BJ (cell line): ENCODE measurements at regions not wholly inside any gene's neighbourhood (a gene's known extent, or its start where the extent isn't known, plus 50 kb on each side); places are given as distances from the start of the nearest gene placed in this dataset.

Source experiments
- CTCF ChIA-PET: fragments of 350-600 bp; formaldehyde crosslinking; extraction: SDS; loops from one replicate; lab custom pipeline; 2021; ENCODE audit warnings: antibody characterized with exemption, inconsistent platforms; lab: Yijun Ruan, JAX
- POLR2A ChIA-PET: fragments of 300-600 bp; sonication (Branson Sonifier 250); formaldehyde crosslinking; extraction: SDS; loops from one replicate; lab custom pipeline; 2021; ENCODE audit warnings: antibody characterized with exemption; lab: Charles Lee
- DNase-seq: peaks from one replicate; pipeline ENCODE4 v3.0.0-alpha.2; 2011; ENCODE audit warnings: low read depth
- H3K27me3 ChIP-seq: 2 replicates; pipeline ENCODE4 v1.6.0; 2011; ENCODE audit warnings: low read length; ENCODE audit not compliant: control insufficient read depth, insufficient read depth
- H3K36me3 ChIP-seq: 2 replicates; pipeline ENCODE4 v1.5.1; 2011; ENCODE audit warnings: low read length; ENCODE audit not compliant: control insufficient read depth, insufficient read depth
- H3K4me3 ChIP-seq: 2 replicates; pipeline ENCODE4 v1.5.1; 2011; ENCODE audit warnings: low read depth, mild to moderate bottlenecking, control low read depth, low read length
- TF ChIP-seq, protein P1 (sequence below): IDR thresholded peaks from 2 replicates; pipeline ENCODE4 v1.5.1; 2011; ENCODE audit warnings: low read depth, mild to moderate bottlenecking, control low read depth, inconsistent platforms, low read length, moderate library complexity; ENCODE audit not compliant: insufficient read depth

DNA sequence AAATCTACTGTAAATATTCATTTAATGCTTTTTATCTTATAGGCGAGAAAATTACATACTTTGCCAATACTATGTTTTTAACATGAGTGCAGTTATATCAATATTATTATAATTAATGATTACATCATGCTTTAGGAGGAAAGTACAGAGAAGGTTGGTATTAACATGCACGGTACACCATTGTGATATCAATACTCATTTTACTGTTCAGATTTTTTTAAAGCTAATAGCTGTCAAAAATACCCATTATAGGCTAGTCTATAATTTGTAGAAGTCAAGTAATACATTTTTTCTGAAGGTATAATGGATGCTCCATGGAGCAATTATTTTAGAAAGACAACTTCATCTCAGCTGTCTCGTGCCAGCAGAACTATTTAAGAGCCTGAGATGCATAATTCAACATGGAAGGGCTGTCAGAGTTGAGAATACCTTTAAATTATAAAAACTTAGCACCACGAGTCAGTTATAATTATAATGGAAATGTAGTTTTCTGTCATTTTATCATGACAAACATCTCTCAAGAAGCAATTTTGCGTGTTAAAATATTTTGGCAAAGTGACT is 1641.7 kb upstream of the ACVR2A start:
- TF ChIP-seq, protein P1, sequence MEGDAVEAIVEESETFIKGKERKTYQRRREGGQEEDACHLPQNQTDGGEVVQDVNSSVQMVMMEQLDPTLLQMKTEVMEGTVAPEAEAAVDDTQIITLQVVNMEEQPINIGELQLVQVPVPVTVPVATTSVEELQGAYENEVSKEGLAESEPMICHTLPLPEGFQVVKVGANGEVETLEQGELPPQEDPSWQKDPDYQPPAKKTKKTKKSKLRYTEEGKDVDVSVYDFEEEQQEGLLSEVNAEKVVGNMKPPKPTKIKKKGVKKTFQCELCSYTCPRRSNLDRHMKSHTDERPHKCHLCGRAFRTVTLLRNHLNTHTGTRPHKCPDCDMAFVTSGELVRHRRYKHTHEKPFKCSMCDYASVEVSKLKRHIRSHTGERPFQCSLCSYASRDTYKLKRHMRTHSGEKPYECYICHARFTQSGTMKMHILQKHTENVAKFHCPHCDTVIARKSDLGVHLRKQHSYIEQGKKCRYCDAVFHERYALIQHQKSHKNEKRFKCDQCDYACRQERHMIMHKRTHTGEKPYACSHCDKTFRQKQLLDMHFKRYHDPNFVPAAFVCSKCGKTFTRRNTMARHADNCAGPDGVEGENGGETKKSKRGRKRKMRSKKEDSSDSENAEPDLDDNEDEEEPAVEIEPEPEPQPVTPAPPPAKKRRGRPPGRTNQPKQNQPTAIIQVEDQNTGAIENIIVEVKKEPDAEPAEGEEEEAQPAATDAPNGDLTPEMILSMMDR, result no peak
- Histone ChIP-seq H3K36me3 (no peaks in the 10 kb centered on the region), H3K27me3 (no peaks in the 10 kb centered on the region), H3K4me3 (no peak overlapping the region)
- POLR2A ChIA-PET, result no interaction called here
- CTCF ChIA-PET, result no interaction called here
- no peak for DNase-seq

DNA sequence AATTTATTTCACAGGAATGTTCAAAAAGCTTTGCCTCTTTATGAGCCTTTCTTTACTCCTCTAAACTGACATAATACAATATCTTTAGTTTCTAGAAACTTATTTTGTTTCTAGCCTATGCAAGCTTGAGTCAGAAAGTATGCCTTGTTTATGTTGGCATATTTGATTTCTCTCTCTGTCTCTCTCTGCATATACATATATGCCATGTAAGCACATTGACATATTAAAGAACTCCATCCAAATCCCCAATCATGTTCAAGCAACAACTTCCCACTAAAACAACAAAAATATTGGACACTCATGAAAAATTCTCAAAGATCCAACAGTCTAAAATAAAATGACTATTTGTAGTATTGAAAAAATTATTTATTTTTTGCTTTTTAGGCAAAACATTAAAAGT is 1651.2 kb upstream of the ACVR2A start:
- no peaks in the 10 kb centered on the region for H3K27me3 ChIP-seq
- TF ChIP-seq, protein P1, result no peak
- CTCF ChIA-PET, result no interaction called here
- DNase-seq, result no peak
- H3K36me3 ChIP-seq, result no peaks in the 10 kb centered on the region
- POLR2A ChIA-PET, result no interaction called here
- no peak overlapping the region for H3K4me3 ChIP-seq

DNA sequence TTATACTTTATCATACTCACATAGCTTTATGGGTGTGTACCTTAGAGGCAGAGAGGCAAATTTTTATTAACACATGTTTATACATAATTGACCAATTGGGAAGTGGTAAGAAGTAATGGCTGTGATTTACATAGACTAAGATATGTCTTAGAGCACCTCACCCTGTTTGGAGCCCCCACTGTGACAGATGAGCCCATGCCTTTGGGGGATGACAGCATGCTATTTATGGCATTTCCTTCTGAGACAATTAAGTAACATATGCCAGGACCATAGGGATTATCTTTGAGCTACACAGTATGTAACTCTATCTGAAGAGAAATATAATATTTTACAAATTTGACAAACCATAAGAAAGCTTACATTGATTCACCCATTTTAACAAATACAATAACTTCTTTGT is 1655.3 kb upstream of the ACVR2A start:
- ChIA-PET POLR2A (no interaction called here), CTCF (no interaction called here)
- DNase-seq, result no peak
- H3K27me3 ChIP-seq, result no peaks in the 10 kb centered on the region
- H3K4me3 ChIP-seq, result no peak overlapping the region
- no peaks in the 10 kb centered on the region for H3K36me3 ChIP-seq
- TF ChIP-seq, protein P1, result no peak

DNA sequence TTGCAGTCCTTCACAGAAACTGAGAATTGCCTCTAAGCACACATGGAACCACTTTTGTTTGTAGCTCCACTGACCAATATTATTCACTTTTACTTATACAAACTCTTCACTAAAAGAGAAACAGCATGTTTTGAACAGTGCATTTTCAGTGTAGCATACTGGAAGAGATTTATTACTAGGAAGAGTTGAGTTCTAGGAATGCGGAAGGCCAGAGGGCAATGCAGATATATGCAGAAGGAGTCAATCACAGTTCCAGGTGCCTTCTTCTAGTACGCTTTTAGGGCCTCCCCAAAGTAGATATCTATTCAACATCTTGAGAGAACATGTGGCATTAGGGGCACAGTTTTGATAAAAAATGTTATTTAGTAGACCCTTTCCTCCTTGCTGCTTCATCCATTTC is 1654.0 kb upstream of the ZEB2 start:
- ChIA-PET CTCF (no interaction called here), POLR2A (no interaction called here)
- TF ChIP-seq, protein P1, result no peak
- Histone ChIP-seq H3K36me3 (no peaks in the 10 kb centered on the region), H3K4me3 (no peak overlapping the region), H3K27me3 (no peaks in the 10 kb centered on the region)
- DNase-seq, result no peak

DNA sequence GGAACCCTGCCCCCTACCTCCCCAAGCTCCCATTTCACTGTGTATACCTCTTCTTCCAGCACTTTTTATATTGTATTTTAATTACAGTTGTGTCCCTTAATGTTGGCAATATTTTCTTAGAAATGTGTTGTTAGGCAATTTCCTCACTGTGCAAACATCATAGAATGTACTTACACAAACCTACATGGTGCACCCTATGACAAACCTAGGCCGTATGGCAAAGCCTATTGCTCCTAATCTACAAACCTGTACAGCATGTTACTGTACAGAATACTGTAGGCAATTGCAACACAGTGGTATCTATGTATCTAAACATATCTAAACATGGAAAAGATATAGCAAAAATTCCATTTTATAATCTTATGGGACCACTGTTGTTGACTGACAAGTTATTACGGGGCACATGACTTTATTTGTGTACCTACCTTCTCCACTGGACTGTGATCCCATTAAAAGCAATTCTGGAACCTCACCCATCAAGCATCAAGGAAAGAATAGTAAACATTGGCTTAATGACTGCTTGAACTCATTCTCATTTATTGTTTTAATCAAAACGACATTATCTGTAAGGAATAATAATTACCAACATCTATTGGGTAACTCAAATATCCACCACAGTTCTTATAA is 1641.5 kb upstream of the ZEB2 start:
- POLR2A ChIA-PET, result no interaction called here
- TF ChIP-seq, protein P1, result no peak

More for the DNA sequence above, 1641.5 kb upstream of the ZEB2 start:
- Histone ChIP-seq H3K27me3 (no peaks in the 10 kb centered on the region), H3K4me3 (no peak overlapping the region), H3K36me3 (no peaks in the 10 kb centered on the region)
- DNase-seq, result no peak
- CTCF ChIA-PET, result no interaction called here
